A549 (cell line): ENCODE measurements at regions not wholly inside any gene's neighbourhood (a gene's known extent, or its start where the extent isn't known, plus 50 kb on each side); places are given as distances from the start of the nearest gene placed in this dataset.

Source experiments
- ATAC-seq, 2 experiments: fragments of 200-7000 bp in 1 of 2; fragments of >200 bp in 1 of 2; cut with Nextera tagmentation in 1 of 2; cut with Tn5 transposase in 1 of 2; 3 replicates each; pipeline versions ENCODE4 v1.8.0 to v1.9.1; 2018 to 2020; ENCODE audit warnings: mild to moderate bottlenecking in 1 of 2, moderate library complexity in 1 of 2
- CTCF ChIA-PET: fragments of 300-600 bp; sonication (Branson Sonifier 250); formaldehyde crosslinking; extraction: SDS; loops from one replicate; lab custom pipeline; 2021; ENCODE audit warnings: antibody characterized with exemption, inconsistent platforms; lab: Yijun Ruan, JAX
- POLR2A ChIA-PET: fragments of 350-600 bp; formaldehyde crosslinking; extraction: SDS; loops from one replicate; lab custom pipeline; 2021; ENCODE audit warnings: antibody characterized with exemption, inconsistent platforms; lab: Yijun Ruan, JAX
- DNase-seq, 2 experiments: peaks; one replicate each; pipeline versions ENCODE4 v3.0.0 to v3.0.0-alpha.2; 2011 to 2016; ENCODE audit warnings: low read depth in 1 of 2, low spot score in 1 of 2
- FAIRE-seq: peaks from 2 replicates; lab custom pipeline; 2011; peaks lifted over from hg19 to GRCh38; lab: Jason Lieb, UNC
- H3K27ac ChIP-seq, 2 experiments: fragments of >200 bp; sonication (Bioruptor Twin); formaldehyde crosslinking; 3 replicates each; pipeline ENCODE4 v1.5.1; 2016 to 2017
- H3K4me1 ChIP-seq: fragments of >200 bp; sonication (Bioruptor Twin); formaldehyde crosslinking; 3 replicates; pipeline ENCODE4 v1.6.1; 2016
- H3K4me2 ChIP-seq: fragments of >200 bp; sonication (Bioruptor Twin); formaldehyde crosslinking; 3 replicates; pipeline ENCODE4 v1.6.1; 2016
- H3K4me3 ChIP-seq: fragments of >200 bp; sonication (Bioruptor Twin); formaldehyde crosslinking; 3 replicates; pipeline ENCODE4 v1.5.1; 2016
- H3K9me3 ChIP-seq: fragments of >200 bp; sonication (Bioruptor Twin); formaldehyde crosslinking; 3 replicates; pipeline ENCODE4 v1.6.1; 2016
- BHLHE40 ChIP-seq: IDR thresholded peaks from 2 replicates; pipeline ENCODE4 v1.6.1; 2012; ENCODE audit warnings: low read depth, low read length, inconsistent platforms
- CEBPB ChIP-seq, 2 experiments: fragments of >200 bp in 1 of 2; sonication (Bioruptor Twin) in 1 of 2; formaldehyde crosslinking in 1 of 2; IDR thresholded peaks; 2 replicates each; pipeline ENCODE4 v1.6.1; 2012 to 2016
- CHD2 ChIP-seq: fragments of 150-350 bp; IDR thresholded peaks from 2 replicates; pipeline ENCODE4 v1.6.1; 2014; ENCODE audit warnings: low read length; ENCODE audit not compliant: partially characterized antibody
- CHD4 ChIP-seq: fragments of 200-600 bp; sonication (generic); IDR thresholded peaks from 2 replicates; pipeline ENCODE4 v1.6.1; 2016; ENCODE audit warnings: antibody characterized with exemption, mild to moderate bottlenecking, borderline replicate concordance
- EHF ChIP-seq: fragments of 250-450 bp; sonication (Bioruptor Pico); IDR thresholded peaks from 2 replicates; pipeline ENCODE4 v1.5.0; 2020; ENCODE audit warnings: mild to moderate bottlenecking
- EP300 ChIP-seq, 2 experiments: fragments of >200 bp; sonication (Bioruptor Twin); formaldehyde crosslinking; IDR thresholded peaks; 2 replicates in 1 of 2; 3 replicates in 1 of 2; pipeline ENCODE4 v1.6.1; 2016 to 2017
- FOSB ChIP-seq: fragments of 250-450 bp; sonication (Bioruptor Pico); IDR thresholded peaks from 2 replicates; pipeline ENCODE4 v1.5.0; 2020; ENCODE audit warnings: mild to moderate bottlenecking, moderate library complexity
- FOSL2 ChIP-seq, 2 experiments: fragments of 450-650 bp in 1 of 2; fragments of >200 bp in 1 of 2; sonication (Bioruptor Twin) in 1 of 2; formaldehyde crosslinking; IDR thresholded peaks; 2 replicates each; pipeline versions ENCODE4 v1.5.0 to v1.6.1; 2016 to 2020; ENCODE audit warnings: mild to moderate bottlenecking in 1 of 2, moderate library complexity in 1 of 2
- FOXS1 ChIP-seq: fragments of 250-450 bp; sonication (Bioruptor Pico); IDR thresholded peaks from 2 replicates; pipeline ENCODE4 v1.5.0; 2020; ENCODE audit warnings: mild to moderate bottlenecking, moderate library complexity
- GATA3 ChIP-seq: IDR thresholded peaks from 2 replicates; pipeline ENCODE4 v1.6.1; 2012; ENCODE audit warnings: borderline replicate concordance
- HDAC2 ChIP-seq: fragments of 200-600 bp; sonication (generic); IDR thresholded peaks from 2 replicates; pipeline ENCODE4 v1.6.1; 2016
- JUN ChIP-seq, 2 experiments: fragments of >200 bp; sonication (Bioruptor Twin); formaldehyde crosslinking; IDR thresholded peaks; 2 replicates in 1 of 2; 3 replicates in 1 of 2; pipeline ENCODE4 v1.6.1; 2016 to 2017
- JUNB ChIP-seq: fragments of >200 bp; sonication (Bioruptor Twin); formaldehyde crosslinking; IDR thresholded peaks from 2 replicates; pipeline ENCODE4 v1.6.1; 2016
- MAZ ChIP-seq: fragments of 150-350 bp; IDR thresholded peaks from 2 replicates; pipeline ENCODE4 v1.6.1; 2014; ENCODE audit warnings: antibody characterized with exemption, low read depth, low read length, borderline replicate concordance
- MYC ChIP-seq: IDR thresholded peaks from 2 replicates; pipeline ENCODE4 v1.6.1; 2012; ENCODE audit warnings: mild to moderate bottlenecking, inconsistent platforms, low read length, improper control_type of control experiment, borderline replicate concordance
- NFE2L2 ChIP-seq: fragments of 150-350 bp; conservative IDR thresholded peaks from 2 replicates; pipeline ENCODE4 v1.6.1; 2014; ENCODE audit warnings: low read length
- NPAS2 ChIP-seq: fragments of 250-450 bp; sonication (Bioruptor Pico); IDR thresholded peaks from 2 replicates; pipeline ENCODE4 v1.8.0; 2022; ENCODE audit warnings: mild to moderate bottlenecking, moderate library complexity, borderline replicate concordance
- POLR2A ChIP-seq: IDR thresholded peaks from 2 replicates; pipeline ENCODE4 v1.6.1; 2012; ENCODE audit warnings: mild to moderate bottlenecking, low read length
- POLR2AphosphoS2 ChIP-seq: conservative IDR thresholded peaks from 2 replicates; pipeline ENCODE4 v1.6.1; 2012; ENCODE audit warnings: low read length, improper control_type of control experiment, inconsistent platforms
- RAD21 ChIP-seq, 2 experiments: fragments of >200 bp in 1 of 2; sonication (Bioruptor Twin) in 1 of 2; formaldehyde crosslinking in 1 of 2; IDR thresholded peaks in 1 of 2; conservative IDR thresholded peaks in 1 of 2; 2 replicates in 1 of 2; 3 replicates in 1 of 2; pipeline ENCODE4 v1.6.1; 2012 to 2018; ENCODE audit warnings: inconsistent platforms in 1 of 2
- RARB ChIP-seq: fragments of 250-450 bp; sonication (Bioruptor Pico); IDR thresholded peaks from 2 replicates; pipeline ENCODE4 v1.8.0; 2021; ENCODE audit warnings: mild to moderate bottlenecking, moderate library complexity
- RCOR1 ChIP-seq: fragments of 150-350 bp; IDR thresholded peaks from 2 replicates; pipeline ENCODE4 v1.6.1; 2014; ENCODE audit warnings: antibody characterized with exemption, low read length, low read depth
- ZC3H11A ChIP-seq: fragments of 450-650 bp; IDR thresholded peaks from 2 replicates; pipeline ENCODE4 v1.6.1; 2014; ENCODE audit warnings: antibody characterized with exemption, mild to moderate bottlenecking
- ZFP36 ChIP-seq: fragments of 450-650 bp; IDR thresholded peaks from 2 replicates; pipeline ENCODE4 v1.6.1; 2014; ENCODE audit warnings: borderline replicate concordance; ENCODE audit not compliant: partially characterized antibody
- WGBS: methylation state at CpG from one replicate; pipeline ENCODE4 v1.1.6; 2017; ENCODE audit errors: missing lambda C conversion rate; 5-methylcytosine and 5-hydroxymethylcytosine counted together
- TF ChIP-seq, protein P1 (sequence below): fragments of >200 bp; sonication (Bioruptor Twin); formaldehyde crosslinking; IDR thresholded peaks from 2 replicates; pipeline ENCODE4 v1.6.1; 2016
- TF ChIP-seq, protein P2 (sequence below): fragments of >200 bp; sonication (Bioruptor Twin); formaldehyde crosslinking; IDR thresholded peaks from 3 replicates; pipeline ENCODE4 v1.6.1; 2016
- TF ChIP-seq, protein P3 (sequence below): IDR thresholded peaks from 2 replicates; pipeline ENCODE4 v1.6.1; 2012
- TF ChIP-seq, protein P4 (sequence below): IDR thresholded peaks from 2 replicates; pipeline ENCODE4 v1.6.1; 2012
- TF ChIP-seq, protein P5 (sequence below): fragments of >200 bp; sonication (Bioruptor Twin); formaldehyde crosslinking; IDR thresholded peaks from 3 replicates; pipeline ENCODE4 v1.5.1; 2016

DNA sequence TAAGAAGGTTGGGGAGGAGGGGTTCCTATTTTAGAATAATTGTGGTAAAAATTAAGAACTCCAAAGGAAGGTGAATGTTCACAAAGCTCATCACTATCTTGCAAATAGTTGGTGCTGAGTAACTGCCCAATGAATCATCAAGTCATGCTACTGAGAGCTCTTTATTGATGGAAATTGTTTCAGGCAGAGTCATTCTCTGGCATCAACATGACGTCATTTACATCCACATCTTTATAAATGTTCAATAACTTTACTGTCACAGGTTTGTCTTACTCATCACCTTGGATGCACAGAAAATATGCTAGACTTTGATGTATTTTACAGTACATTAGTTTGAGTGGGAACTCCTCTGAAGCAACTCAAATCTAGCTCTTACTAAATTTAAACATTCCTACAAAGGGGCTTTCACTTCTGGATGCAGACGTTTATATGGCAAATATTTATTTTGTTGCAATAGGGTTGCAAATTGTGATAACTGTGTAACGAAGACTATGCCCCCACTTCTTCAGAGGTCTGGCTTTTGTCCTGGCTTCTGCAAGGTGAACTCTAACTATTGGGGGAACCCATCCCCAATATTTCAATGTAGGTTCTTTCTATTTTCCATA lies 273.7 kb upstream of the AJAP1 start:
- FAIRE-seq (no peak), DNase-seq (peak; percentile 69 to 86), ATAC-seq (peak; percentile 87 to 92)
- Histone ChIP-seq H3K27ac (peak overlapping the region; percentile 82 to 87), H3K4me3 (no peak overlapping the region), H3K4me1 (peaks cover 24% of the 10 kb centered on the region), H3K9me3 (peaks cover 27% of the 10 kb centered on the region), H3K4me2 (peak overlapping the region; percentile 58)
- 3% methylated on average over 3 of the region's 3 CpGs for whole genome bisulfite sequencing
- POLR2A ChIA-PET = no interaction called here
- TF ChIP-seq NFE2L2 (no peak), GATA3 (peak; percentile 87; the same call in 1 of the 2 replicates), JUN (IDR thresholded peaks at IDR 0.05) (peak; percentile 75 to 84; a peak in 4 of 5 replicates), FOSL2 (IDR thresholded peaks at IDR 0.05) (peak; percentile 98), FOSL2 (CRISPR knock-in tag; IDR thresholded peaks at IDR 0.05) (peak; percentile 93), RARB (CRISPR knock-in tag) (no peak), CEBPB (IDR thresholded peaks at IDR 0.05) (peak; percentile 77 to 79), NPAS2 (CRISPR knock-in tag) (no peak), EP300 (IDR thresholded peaks at IDR 0.05) (peak; percentile 88 to 92; a peak in 4 of 5 replicates), POLR2A (no peak), JUNB (peak; percentile 99), ZC3H11A (no peak), RAD21 (conservative IDR thresholded peaks at IDR 0.05 in 1 of 2, IDR thresholded peaks at IDR 0.05 in 1 of 2) (peak in 1 of 2 experiments; percentile 9; a peak in 1 of 5 replicates)
- TF ChIP-seq, protein P1, sequence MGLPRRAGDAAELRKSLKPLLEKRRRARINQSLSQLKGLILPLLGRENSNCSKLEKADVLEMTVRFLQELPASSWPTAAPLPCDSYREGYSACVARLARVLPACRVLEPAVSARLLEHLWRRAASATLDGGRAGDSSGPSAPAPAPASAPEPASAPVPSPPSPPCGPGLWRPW = peak; percentile 75; the same call in 1 of the 2 replicates
- TF ChIP-seq, protein P2, sequence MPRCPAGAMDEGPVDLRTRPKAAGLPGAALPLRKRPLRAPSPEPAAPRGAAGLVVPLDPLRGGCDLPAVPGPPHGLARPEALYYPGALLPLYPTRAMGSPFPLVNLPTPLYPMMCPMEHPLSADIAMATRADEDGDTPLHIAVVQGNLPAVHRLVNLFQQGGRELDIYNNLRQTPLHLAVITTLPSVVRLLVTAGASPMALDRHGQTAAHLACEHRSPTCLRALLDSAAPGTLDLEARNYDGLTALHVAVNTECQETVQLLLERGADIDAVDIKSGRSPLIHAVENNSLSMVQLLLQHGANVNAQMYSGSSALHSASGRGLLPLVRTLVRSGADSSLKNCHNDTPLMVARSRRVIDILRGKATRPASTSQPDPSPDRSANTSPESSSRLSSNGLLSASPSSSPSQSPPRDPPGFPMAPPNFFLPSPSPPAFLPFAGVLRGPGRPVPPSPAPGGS = peak; percentile 80; the same call in 1 of the 3 replicates
- TF ChIP-seq, protein P3, sequence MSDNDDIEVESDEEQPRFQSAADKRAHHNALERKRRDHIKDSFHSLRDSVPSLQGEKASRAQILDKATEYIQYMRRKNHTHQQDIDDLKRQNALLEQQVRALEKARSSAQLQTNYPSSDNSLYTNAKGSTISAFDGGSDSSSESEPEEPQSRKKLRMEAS = peak; percentile 41; the same call in 1 of the 2 replicates
- TF ChIP-seq, protein P4, sequence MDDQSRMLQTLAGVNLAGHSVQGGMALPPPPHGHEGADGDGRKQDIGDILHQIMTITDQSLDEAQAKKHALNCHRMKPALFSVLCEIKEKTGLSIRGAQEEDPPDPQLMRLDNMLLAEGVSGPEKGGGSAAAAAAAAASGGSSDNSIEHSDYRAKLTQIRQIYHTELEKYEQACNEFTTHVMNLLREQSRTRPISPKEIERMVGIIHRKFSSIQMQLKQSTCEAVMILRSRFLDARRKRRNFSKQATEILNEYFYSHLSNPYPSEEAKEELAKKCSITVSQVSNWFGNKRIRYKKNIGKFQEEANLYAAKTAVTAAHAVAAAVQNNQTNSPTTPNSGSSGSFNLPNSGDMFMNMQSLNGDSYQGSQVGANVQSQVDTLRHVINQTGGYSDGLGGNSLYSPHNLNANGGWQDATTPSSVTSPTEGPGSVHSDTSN = 0 out of 2 replicates have a peak, but pooled peaks have one; percentile 30
- CTCF ChIA-PET = no interaction called here

DNA sequence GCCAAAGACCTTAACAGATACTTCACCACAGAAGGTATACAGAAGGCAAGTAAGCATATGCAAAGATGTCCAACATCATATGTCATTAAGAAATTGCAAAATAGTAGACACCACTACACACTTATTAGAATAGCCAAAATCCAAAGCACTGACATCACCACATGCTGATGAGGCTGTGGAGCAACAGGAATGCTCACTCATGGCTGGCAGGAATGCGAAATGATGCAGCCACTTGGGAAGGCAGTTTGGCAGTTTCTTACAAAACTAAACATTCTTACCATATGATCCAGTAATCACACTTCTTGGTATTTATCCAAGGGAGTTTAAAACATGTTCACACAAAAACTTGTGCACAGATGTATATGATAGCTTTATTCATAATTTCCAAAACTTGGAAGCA lies 261.2 kb upstream of the AJAP1 start:
- 0% methylated on average over 1 of the region's 1 CpG for WGBS
- TF ChIP-seq EHF (CRISPR knock-in tag) (no peak), CHD2 (no peak), FOXS1 (CRISPR knock-in tag) (no peak), MAZ (no peak), POLR2AphosphoS2 (no peak), HDAC2 (no peak), FOSL2 (IDR thresholded peaks at IDR 0.05) (no peak), FOSL2 (CRISPR knock-in tag; IDR thresholded peaks at IDR 0.05) (no peak), RCOR1 (no peak), ZFP36 (no peak), FOSB (CRISPR knock-in tag) (no peak), CHD4 (no peak), JUNB (no peak), BHLHE40 (no peak), MYC (no peak), POLR2A (no peak)
- TF ChIP-seq, protein P5, sequence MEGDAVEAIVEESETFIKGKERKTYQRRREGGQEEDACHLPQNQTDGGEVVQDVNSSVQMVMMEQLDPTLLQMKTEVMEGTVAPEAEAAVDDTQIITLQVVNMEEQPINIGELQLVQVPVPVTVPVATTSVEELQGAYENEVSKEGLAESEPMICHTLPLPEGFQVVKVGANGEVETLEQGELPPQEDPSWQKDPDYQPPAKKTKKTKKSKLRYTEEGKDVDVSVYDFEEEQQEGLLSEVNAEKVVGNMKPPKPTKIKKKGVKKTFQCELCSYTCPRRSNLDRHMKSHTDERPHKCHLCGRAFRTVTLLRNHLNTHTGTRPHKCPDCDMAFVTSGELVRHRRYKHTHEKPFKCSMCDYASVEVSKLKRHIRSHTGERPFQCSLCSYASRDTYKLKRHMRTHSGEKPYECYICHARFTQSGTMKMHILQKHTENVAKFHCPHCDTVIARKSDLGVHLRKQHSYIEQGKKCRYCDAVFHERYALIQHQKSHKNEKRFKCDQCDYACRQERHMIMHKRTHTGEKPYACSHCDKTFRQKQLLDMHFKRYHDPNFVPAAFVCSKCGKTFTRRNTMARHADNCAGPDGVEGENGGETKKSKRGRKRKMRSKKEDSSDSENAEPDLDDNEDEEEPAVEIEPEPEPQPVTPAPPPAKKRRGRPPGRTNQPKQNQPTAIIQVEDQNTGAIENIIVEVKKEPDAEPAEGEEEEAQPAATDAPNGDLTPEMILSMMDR = no peak
- TF ChIP-seq, protein P4 = no peak
- ChIA-PET POLR2A (no interaction called here), CTCF (no interaction called here)
- peaks cover 11% of the 10 kb centered on the region; the same call in 1 of the 3 replicates for H3K4me1 ChIP-seq
- no peak overlapping the region for H3K4me3 ChIP-seq
- peaks cover 19% of the 10 kb centered on the region; the same call in 2 of the 3 replicates for H3K9me3 ChIP-seq
- DNase-seq (no peak), ATAC-seq (no peak), FAIRE-seq (no peak)
- H3K27ac ChIP-seq = no peak overlapping the region
- H3K4me2 ChIP-seq = no peak overlapping the region
